NT2/D1 (cell line): ENCODE measurements at regions not wholly inside any gene's neighbourhood (a gene's known extent, or its start where the extent isn't known, plus 50 kb on each side); places are given as distances from the start of the nearest gene placed in this dataset.

ENCODE experiments used
- DNase-seq: peaks from one replicate; pipeline ENCODE4 v3.0.0-alpha.2; 2011; ENCODE audit warnings: low read depth, low spot score
- H3K27me3 ChIP-seq: 2 replicates; pipeline ENCODE4 v1.6.0; 2011; ENCODE audit warnings: mild to moderate bottlenecking; ENCODE audit not compliant: insufficient read length, insufficient read depth
- H3K36me3 ChIP-seq: 2 replicates; pipeline ENCODE4 v1.6.1; 2011; ENCODE audit warnings: mild to moderate bottlenecking, low read length, mixed read lengths; ENCODE audit not compliant: insufficient read depth, insufficient read length
- H3K4me1 ChIP-seq: 2 replicates; pipeline ENCODE4 v1.5.1; 2011; ENCODE audit not compliant: insufficient read depth, insufficient read length
- H3K4me3 ChIP-seq: 2 replicates; pipeline ENCODE4 v1.5.1; 2011; ENCODE audit warnings: low read depth; ENCODE audit not compliant: insufficient read length
- H3K9ac ChIP-seq: 2 replicates; pipeline ENCODE4 v1.6.0; 2011; ENCODE audit warnings: low read depth; ENCODE audit not compliant: insufficient read length
- H3K9me3 ChIP-seq: 2 replicates; pipeline ENCODE4 v1.5.1; 2011; ENCODE audit warnings: mild to moderate bottlenecking, low read length; ENCODE audit not compliant: insufficient read depth
- SUZ12 ChIP-seq: IDR thresholded peaks from 2 replicates; pipeline ENCODE4 v1.6.1; 2011; ENCODE audit not compliant: insufficient read length, insufficient read depth; ENCODE audit errors: extremely low read depth
- YY1 ChIP-seq: IDR thresholded peaks from 2 replicates; pipeline ENCODE4 v1.6.1; 2011; ENCODE audit not compliant: insufficient read length, insufficient read depth
- ZNF274 ChIP-seq: IDR thresholded peaks from 2 replicates; pipeline ENCODE4 v1.6.1; 2011; ENCODE audit warnings: mild to moderate bottlenecking, low read depth, low read length

- DNase-seq: no peak
- no peak overlapping the region for H3K9ac ChIP-seq
- TF ChIP-seq SUZ12 (no peak), YY1 (no peak), ZNF274 (no peak)
- no peaks in the 10 kb centered on the region for H3K4me1 ChIP-seq
- H3K36me3 ChIP-seq: no peaks in the 10 kb centered on the region
- H3K27me3 ChIP-seq: no peaks in the 10 kb centered on the region
- no peaks in the 10 kb centered on the region for H3K9me3 ChIP-seq
- no peak overlapping the region for H3K4me3 ChIP-seq
Observed at GRCh38 chr12:69055706-69056105, 122.7 kb upstream of the CPM start.

- TF ChIP-seq SUZ12 (no peak), YY1 (no peak), ZNF274 (no peak)
- H3K9me3 ChIP-seq: no peaks in the 10 kb centered on the region
- no peaks in the 10 kb centered on the region for H3K4me1 ChIP-seq
- no peak overlapping the region for H3K9ac ChIP-seq
- no peaks in the 10 kb centered on the region for H3K36me3 ChIP-seq
- H3K4me3 ChIP-seq: no peak overlapping the region
- no peak for DNase-seq
- H3K27me3 ChIP-seq: no peaks in the 10 kb centered on the region
Observed at GRCh38 chr12:69056743-69057515, 124.0 kb upstream of the CPM start.

- H3K36me3 ChIP-seq: no peaks in the 10 kb centered on the region
- no peaks in the 10 kb centered on the region for H3K27me3 ChIP-seq
- no peak for DNase-seq
- H3K9me3 ChIP-seq: no peaks in the 10 kb centered on the region
- TF ChIP-seq YY1: no peak
- TF ChIP-seq SUZ12: no peak
- no peak for TF ChIP-seq ZNF274
- no peak overlapping the region for H3K9ac ChIP-seq
- H3K4me1 ChIP-seq: no peaks in the 10 kb centered on the region
- no peak overlapping the region for H3K4me3 ChIP-seq
Observed at GRCh38 chr12:69057742-69058141, 124.8 kb upstream of the CPM start.

GRCh38 chr12:69059465-69060457, 126.8 kb upstream of the CPM start:
- TF ChIP-seq YY1 (no peak), ZNF274 (no peak), SUZ12 (no peak)
- Histone ChIP-seq H3K9ac (no peak overlapping the region), H3K4me3 (no peak overlapping the region), H3K36me3 (no peaks in the 10 kb centered on the region), H3K27me3 (no peaks in the 10 kb centered on the region), H3K4me1 (no peaks in the 10 kb centered on the region), H3K9me3 (no peaks in the 10 kb centered on the region)
- no peak for DNase-seq

- Histone ChIP-seq H3K27me3 (no peaks in the 10 kb centered on the region), H3K4me1 (no peaks in the 10 kb centered on the region), H3K9me3 (no peaks in the 10 kb centered on the region), H3K36me3 (no peaks in the 10 kb centered on the region), H3K4me3 (no peak overlapping the region), H3K9ac (no peak overlapping the region)
- TF ChIP-seq YY1 (no peak), ZNF274 (no peak), SUZ12 (no peak)
- no peak for DNase-seq
Observed at GRCh38 chr12:69061574-69061973, 128.6 kb upstream of the CPM start.

GRCh38 chr12:69062621-69063237, 129.8 kb upstream of the CPM start:
- Histone ChIP-seq H3K4me1 (no peaks in the 10 kb centered on the region), H3K4me3 (no peak overlapping the region), H3K36me3 (no peaks in the 10 kb centered on the region), H3K9ac (no peak overlapping the region), H3K9me3 (no peaks in the 10 kb centered on the region), H3K27me3 (no peaks in the 10 kb centered on the region)
- DNase-seq: no peak
- no peak for TF ChIP-seq YY1
- no peak for TF ChIP-seq ZNF274
- TF ChIP-seq SUZ12: no peak
